Inferior parietal cortex (tissue), 1 donor: ENCODE measurements at regions not wholly inside any gene's neighbourhood (a gene's known extent, or its start where the extent isn't known, plus 50 kb on each side); places are given as distances from the start of the nearest gene placed in this dataset.
"Not testable (repeated sequence)": the region's sequence is repeated elsewhere in the genome, so short reads cannot be mapped to it uniquely, and the experiment has no call there.

Experiments
- DNase-seq: peaks from one replicate; pipeline ENCODE4 v3.0.0-alpha.2; 2016; ENCODE audit errors: extremely low spot score

DNA sequence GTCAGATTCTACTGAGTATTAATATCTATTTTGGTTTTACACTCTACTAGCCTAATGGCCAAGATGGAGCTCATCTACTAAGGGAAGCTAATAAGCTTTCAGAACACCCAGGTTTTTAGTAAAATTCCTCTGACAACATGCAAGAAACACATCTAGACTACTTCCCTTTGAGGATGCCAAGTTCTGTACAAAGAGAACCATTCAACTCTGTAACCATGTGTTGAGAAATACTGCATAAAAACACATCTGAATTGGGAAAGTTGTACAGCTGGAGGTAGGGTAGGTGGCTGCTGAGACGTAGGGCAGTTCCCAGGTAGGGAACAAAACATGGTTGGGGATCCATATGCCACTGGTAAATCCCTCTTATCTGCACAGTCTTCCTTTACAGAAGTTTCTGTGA is 66.2 kb downstream of the SC5D start:
- DNase-seq: no peak

DNA sequence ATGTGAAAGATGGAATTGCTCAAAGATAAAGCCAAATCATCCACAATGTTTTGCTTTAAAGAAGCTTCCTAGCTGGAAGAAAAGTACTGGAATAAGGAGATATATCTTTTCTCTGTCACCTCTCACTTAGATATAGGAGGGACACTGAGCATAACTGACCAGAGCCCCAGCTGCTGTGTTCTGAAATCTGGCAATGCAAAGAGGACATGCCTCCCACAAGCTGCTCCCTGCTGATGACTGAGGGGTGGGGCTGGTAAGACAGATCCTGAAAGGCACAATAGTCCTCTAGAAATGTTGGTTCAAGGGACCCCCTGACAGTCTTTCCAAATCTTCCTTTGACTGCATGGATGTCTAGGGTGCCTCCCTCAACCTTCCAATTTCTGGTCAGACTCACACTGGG is 67.0 kb downstream of the SC5D start:
- no peak for DNase-seq

DNA sequence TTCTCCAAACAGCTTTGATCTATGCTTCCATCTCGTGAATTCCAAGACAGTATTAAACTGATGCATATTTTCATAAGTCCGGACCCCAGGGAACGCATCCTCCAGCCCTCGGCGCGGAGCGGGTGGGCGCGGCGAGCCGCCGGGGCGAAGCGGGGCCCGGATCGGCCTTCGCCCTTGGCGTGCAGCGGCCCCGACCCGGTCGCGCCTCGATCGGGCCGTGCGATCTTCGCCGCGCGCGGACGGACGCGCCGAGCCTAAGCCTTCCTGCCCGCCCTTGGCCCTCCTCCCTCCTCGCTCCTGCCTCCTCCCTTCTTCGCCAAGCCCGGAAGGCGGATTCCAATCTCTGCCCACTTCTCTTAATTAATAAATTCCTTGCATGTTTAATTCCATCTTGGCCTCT is 70.4 kb downstream of the SC5D start:
- DNase-seq: not testable (repeated sequence)

DNA sequence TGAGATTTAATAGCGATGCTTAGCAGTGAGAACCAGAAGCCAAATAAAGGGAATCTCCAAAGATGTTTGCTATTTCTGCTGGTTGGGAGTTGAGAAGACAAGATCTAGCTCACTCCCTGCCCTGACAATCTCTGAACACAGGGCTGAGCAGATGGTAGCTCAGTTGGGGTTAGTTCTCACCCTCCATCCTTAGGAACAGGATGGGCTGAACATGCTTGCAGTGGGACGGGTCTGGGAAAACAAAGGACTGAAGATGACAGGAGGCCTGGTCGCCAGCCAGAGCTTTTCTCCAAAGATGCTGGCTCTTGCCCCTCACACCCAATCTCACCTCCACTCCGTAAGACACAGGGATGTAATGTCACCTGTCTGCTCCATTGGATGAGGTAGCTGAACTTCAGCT is 72.7 kb downstream of the SC5D start:
- no peak for DNase-seq

GRCh38 chr11:121366038-121366437 is 73.5 kb downstream of the SC5D start:
- DNase-seq: no peak

DNA sequence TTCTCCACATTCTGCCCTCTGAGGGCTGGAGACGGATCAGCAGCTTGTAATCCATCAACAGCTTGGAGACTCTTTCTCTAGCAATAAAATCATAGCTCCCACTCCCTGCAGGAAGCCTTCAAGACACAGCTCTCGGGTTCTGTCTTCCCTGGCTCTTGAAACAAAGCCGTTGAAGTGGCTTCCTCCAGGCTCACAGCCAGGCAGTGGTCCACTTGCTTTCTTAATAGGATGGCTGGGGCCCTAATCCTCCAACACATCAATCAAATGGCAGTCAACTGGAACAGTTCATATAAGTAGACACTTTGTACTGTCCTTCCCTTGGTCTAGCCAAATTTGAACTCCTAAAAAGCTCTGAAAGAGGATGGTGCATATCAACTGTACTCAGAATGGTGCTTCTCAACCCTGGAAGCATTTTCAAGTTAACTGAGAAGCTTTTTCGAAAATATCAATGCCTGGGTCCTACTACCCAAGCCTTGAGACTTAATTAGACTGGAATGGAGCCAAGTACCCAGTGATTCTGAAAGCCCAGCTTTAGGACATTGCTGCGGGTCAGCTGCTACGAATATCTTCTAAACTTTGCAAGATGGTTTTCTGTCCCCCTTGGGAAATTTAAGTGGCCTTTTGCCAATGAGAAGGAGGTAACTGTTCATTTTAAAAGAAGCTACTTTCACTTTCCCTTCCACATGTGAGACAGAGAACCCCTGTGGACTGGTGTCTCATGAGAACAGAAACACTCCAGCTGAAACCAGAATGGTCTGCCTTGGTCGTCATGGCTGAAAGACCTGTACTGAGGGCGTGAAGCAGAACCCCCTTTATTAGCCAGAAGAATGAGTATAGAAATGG is 74.7 kb downstream of the SC5D start:
- no peak for DNase-seq

- no peak for DNase-seq
Measured at GRCh38 chr11:121367844-121368225, 75.3 kb downstream of the SC5D start.

DNA sequence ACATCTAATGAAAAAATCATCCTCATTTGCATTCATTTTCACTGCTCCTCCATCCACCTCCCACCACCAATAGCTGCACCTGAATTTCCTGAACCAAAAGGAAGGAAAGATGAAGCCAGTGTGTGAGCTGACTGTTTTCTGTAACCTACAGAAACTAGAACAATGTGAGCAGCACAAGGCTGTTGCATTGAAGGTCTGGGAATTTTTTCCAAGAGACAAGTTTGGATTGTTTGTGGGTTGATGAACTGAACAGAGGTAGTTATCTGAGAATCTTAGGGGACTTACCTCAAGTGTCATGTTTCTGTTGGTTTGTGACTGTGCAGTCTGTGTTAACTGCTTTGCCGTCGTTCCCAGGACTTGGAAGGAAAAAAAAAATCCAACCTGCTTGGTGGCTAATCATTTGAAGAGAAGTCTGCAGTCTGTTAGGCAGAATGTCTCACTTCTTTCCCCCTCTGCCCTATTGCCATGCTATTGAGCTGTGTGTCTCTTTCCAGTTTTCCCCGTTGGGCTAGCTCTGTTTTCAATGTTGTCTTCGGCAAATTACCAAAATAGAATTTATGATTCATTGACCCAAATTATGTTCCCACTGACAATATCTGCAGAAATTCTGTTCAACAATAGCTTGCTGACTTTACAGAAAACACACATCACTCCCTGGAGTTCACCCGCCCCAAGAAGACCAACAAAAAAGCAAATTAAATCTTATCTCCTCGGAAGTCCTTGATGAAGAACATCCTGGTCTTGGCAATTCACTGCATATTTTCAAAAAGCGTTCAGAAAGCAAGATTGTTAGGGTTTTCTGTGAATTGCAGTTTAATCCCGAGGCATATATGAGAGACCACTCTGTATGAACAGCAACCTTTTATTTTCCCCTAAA is 76.0 kb downstream of the SC5D start:
- DNase-seq: no peak

- DNase-seq: no peak
Measured at GRCh38 chr11:121369366-121369765, 76.8 kb downstream of the SC5D start.

- no peak for DNase-seq
Measured at GRCh38 chr11:121372028-121372427, 79.5 kb downstream of the SC5D start.

- DNase-seq: no peak
Measured at GRCh38 chr11:121372671-121373429, 79.3 kb upstream of the SORL1 start.

DNA sequence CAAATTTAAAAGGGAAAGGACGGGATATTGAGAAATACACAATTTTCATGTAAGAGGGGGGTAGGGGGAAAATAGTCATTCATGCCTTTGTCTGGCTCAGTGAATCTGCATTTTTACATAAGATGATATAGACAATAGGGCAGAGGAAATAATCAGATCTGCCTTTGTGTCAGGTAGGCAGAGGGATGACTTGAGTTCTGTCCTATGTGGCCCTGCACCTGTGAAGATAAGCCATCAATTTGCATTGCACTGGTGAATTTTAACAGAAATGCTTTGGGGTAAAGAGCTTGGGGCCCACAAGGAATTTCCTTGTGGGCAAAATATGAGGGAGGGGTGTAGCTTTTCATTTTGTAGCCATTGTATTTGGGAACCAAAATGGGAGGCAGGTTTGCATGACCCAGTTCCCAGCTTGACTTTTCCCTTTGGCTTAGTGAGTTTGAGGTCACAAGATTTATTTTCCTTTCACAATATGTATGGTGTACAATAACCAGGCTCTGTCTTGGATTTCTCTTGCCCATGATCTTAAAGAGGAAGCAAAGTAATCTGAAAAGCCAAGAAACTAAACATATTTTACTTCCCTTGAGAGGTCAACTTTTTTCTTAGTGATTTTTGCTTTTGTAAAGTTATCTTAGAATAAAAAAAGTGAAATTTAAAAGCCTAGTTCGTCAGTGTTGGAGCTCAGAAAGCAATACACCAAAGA is 77.7 kb upstream of the SORL1 start:
- DNase-seq: no peak

DNA sequence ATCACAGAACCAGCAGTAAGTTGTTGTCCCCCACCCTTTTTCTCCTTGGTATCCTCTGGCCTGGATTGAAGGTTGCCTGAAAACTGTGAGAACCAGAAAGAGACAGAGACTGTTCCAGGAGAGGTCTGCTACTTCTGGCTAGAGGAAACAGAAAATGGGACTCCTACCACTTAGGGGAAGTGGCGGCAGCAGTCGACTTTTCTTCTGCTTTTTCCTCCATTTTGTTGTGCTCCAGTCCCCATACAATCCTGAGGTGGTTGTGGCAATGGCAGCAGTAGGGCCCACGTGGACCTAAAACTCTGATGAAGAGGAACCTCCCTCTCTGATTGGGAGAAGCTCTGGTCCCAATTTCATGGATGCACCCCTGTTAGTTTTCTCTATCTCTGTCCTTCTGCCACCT is 76.0 kb upstream of the SORL1 start:
- DNase-seq: no peak

GRCh38 chr11:121379145-121379810 is 72.8 kb upstream of the SORL1 start:
- DNase-seq: not testable (repeated sequence)

GRCh38 chr11:121383716-121384115 is 68.4 kb upstream of the SORL1 start:
- peak; percentile 66 for DNase-seq

- DNase-seq: no peak
Measured at GRCh38 chr11:121385688-121386087, 66.4 kb upstream of the SORL1 start.
